ENCODE measurements at regions not wholly inside any gene's neighbourhood (a gene's known extent, or its start where the extent isn't known, plus 50 kb on each side); places are given as distances from the start of the nearest gene placed in this dataset.

- TF ChIP-seq CTCF (IDR thresholded peaks at IDR 0.05; ENCODE audit: low read length) = no peak
- TF ChIP-seq EZH2 (IDR thresholded peaks at IDR 0.05; ENCODE audit: borderline replicate concordance, low read length) = no peak
Observed at GRCh38 chr5:68407311-68408239, 192.0 kb downstream of the PIK3R1 start.
